Neural cell (in vitro differentiated cells): ENCODE measurements at regions not wholly inside any gene's neighbourhood (a gene's known extent, or its start where the extent isn't known, plus 50 kb on each side); places are given as distances from the start of the nearest gene placed in this dataset.

ENCODE experiments used
- H2AFZ ChIP-seq: fragments of 200-600, 300-800 bp; sonication (generic), shearing (Covaris generic); 2 replicates; pipeline ENCODE4 v1.6.0; 2014; ENCODE audit warnings: low read depth, mild to moderate bottlenecking, antibody characterized with exemption, low read length, moderate library complexity
- H3F3A ChIP-seq: fragments of 200-600 bp; shearing (Covaris generic); 2 replicates; pipeline ENCODE4 v1.6.1; 2016; ENCODE audit warnings: mild to moderate bottlenecking, moderate library complexity, mixed read lengths, antibody characterized with exemption, low read length; ENCODE audit not compliant: insufficient read depth, poor library complexity, severe bottlenecking
- H3K27ac ChIP-seq: fragments of 200-600, 300-800 bp; sonication (generic), shearing (Covaris generic); 2 replicates; pipeline ENCODE4 v1.5.1; 2014; ENCODE audit warnings: mild to moderate bottlenecking, low read length, moderate library complexity
- H3K27me3 ChIP-seq: fragments of 300-800, 200-600 bp; sonication (generic), shearing (Covaris generic); 2 replicates; pipeline ENCODE4 v1.6.0; 2014; ENCODE audit warnings: mild to moderate bottlenecking, low read depth, low read length, moderate library complexity; ENCODE audit not compliant: insufficient read depth
- H3K36me3 ChIP-seq: fragments of 300-800, 200-600 bp; sonication (generic), shearing (Covaris generic); 2 replicates; pipeline ENCODE4 v1.5.1; 2014; ENCODE audit warnings: mild to moderate bottlenecking, antibody characterized with exemption, low read length, moderate library complexity; ENCODE audit not compliant: insufficient read depth
- H3K4me2 ChIP-seq: fragments of 300-800, 200-600 bp; sonication (generic), shearing (Covaris generic); 2 replicates; pipeline ENCODE4 v1.6.0; 2014; ENCODE audit warnings: mild to moderate bottlenecking, low read length
- H3K4me3 ChIP-seq: fragments of 300-800, 200-600 bp; sonication (generic), shearing (Covaris generic); 2 replicates; pipeline ENCODE4 v1.5.1; 2014; ENCODE audit warnings: mild to moderate bottlenecking, low read length, moderate library complexity
- H3K79me2 ChIP-seq: fragments of 200-600 bp; shearing (Covaris generic); replicated peaks from 2 replicates; pipeline ENCODE4 v1.6.0; 2014; ENCODE audit warnings: mild to moderate bottlenecking, low read length, moderate library complexity; ENCODE audit not compliant: insufficient read depth
- H3K9ac ChIP-seq: fragments of 300-800, 200-600 bp; sonication (generic), shearing (Covaris generic); 2 replicates; pipeline ENCODE4 v1.6.1; 2016; ENCODE audit warnings: mild to moderate bottlenecking, low read length, mixed read lengths
- H3K9me2 ChIP-seq: fragments of 200-600 bp; shearing (Covaris generic); 2 replicates; pipeline ENCODE4 v1.6.1; 2016; ENCODE audit warnings: mild to moderate bottlenecking, low read length, mixed read lengths; ENCODE audit not compliant: insufficient read depth
- H3K9me3 ChIP-seq: fragments of 200-600, 300-800 bp; sonication (generic), shearing (Covaris generic); 2 replicates; pipeline ENCODE4 v1.6.1; 2016; ENCODE audit warnings: mild to moderate bottlenecking, mixed run types, low read length, moderate library complexity, mixed read lengths
- H4K20me1 ChIP-seq: fragments of 200-600 bp; shearing (Covaris generic); 2 replicates; pipeline ENCODE4 v1.6.1; 2016; ENCODE audit warnings: mild to moderate bottlenecking, mixed run types; ENCODE audit not compliant: insufficient read depth
- EP300 ChIP-seq: fragments of 450-650 bp; conservative IDR thresholded peaks from 2 replicates; pipeline ENCODE4 v1.6.1; 2014; ENCODE audit warnings: antibody characterized with exemption, mild to moderate bottlenecking, moderate library complexity; ENCODE audit not compliant: poor library complexity, severe bottlenecking
- EZH2 ChIP-seq: fragments of 200-600, 300-800 bp; shearing (Covaris generic), sonication (generic); IDR thresholded peaks from 2 replicates; pipeline ENCODE4 v1.6.1; 2014; ENCODE audit warnings: antibody characterized with exemption, low read length, borderline replicate concordance, mild to moderate bottlenecking; ENCODE audit not compliant: insufficient read depth, poor library complexity, severe bottlenecking
- MXI1 ChIP-seq: fragments of 450-650 bp; conservative IDR thresholded peaks from 2 replicates; pipeline ENCODE4 v1.6.1; 2014; ENCODE audit warnings: antibody characterized with exemption, mild to moderate bottlenecking; ENCODE audit not compliant: poor library complexity, severe bottlenecking
- POLR2AphosphoS5 ChIP-seq: IDR thresholded peaks from 2 replicates; pipeline ENCODE4 v1.6.1; 2012
- RAD21 ChIP-seq: fragments of 450-650 bp; conservative IDR thresholded peaks from 2 replicates; pipeline ENCODE4 v1.6.1; 2014; ENCODE audit warnings: antibody characterized with exemption, mild to moderate bottlenecking, moderate library complexity
- REST ChIP-seq: IDR thresholded peaks from 2 replicates; pipeline ENCODE4 v1.6.1; 2012; ENCODE audit warnings: borderline replicate concordance
- SMC3 ChIP-seq: fragments of 450-650 bp; conservative IDR thresholded peaks from 2 replicates; pipeline ENCODE4 v1.6.1; 2014; ENCODE audit warnings: antibody characterized with exemption, mild to moderate bottlenecking, moderate library complexity; ENCODE audit not compliant: poor library complexity
- TAF1 ChIP-seq: IDR thresholded peaks from 2 replicates; pipeline ENCODE4 v1.6.1; 2012; ENCODE audit warnings: low read depth
- TF ChIP-seq, protein P1 (sequence below): fragments of 450-650 bp; IDR thresholded peaks from 2 replicates; pipeline ENCODE4 v1.5.1; 2014; ENCODE audit warnings: antibody characterized with exemption, mild to moderate bottlenecking, moderate library complexity; ENCODE audit not compliant: poor library complexity, severe bottlenecking

GRCh38 chr2:52084759-52085158 lies 1052.8 kb upstream of the NRXN1 start:
- no peak overlapping the region for H3K27ac ChIP-seq
- no peaks in the 10 kb centered on the region for H3K9me2 ChIP-seq
- H3K79me2 ChIP-seq: no peaks in the 10 kb centered on the region
- TF ChIP-seq POLR2AphosphoS5 (no peak), EZH2 (no peak), EP300 (no peak), REST (no peak)
- no peak overlapping the region for H3K9ac ChIP-seq
- H3F3A ChIP-seq: no peaks in the 10 kb centered on the region
- no peaks in the 10 kb centered on the region for H3K27me3 ChIP-seq
- H3K9me3 ChIP-seq: no peaks in the 10 kb centered on the region
- H2AFZ ChIP-seq: no peak overlapping the region
- no peak overlapping the region for H3K4me3 ChIP-seq
- no peaks in the 10 kb centered on the region for H3K36me3 ChIP-seq
- H3K4me2 ChIP-seq: no peak overlapping the region
- H4K20me1 ChIP-seq: no peaks in the 10 kb centered on the region

GRCh38 chr2:52083214-52083613 lies 1051.3 kb upstream of the NRXN1 start:
- Histone ChIP-seq H2AFZ (no peak overlapping the region), H3K4me3 (no peak overlapping the region), H3K9ac (no peak overlapping the region), H4K20me1 (no peaks in the 10 kb centered on the region), H3K4me2 (no peak overlapping the region), H3K36me3 (no peaks in the 10 kb centered on the region), H3K9me3 (no peaks in the 10 kb centered on the region), H3K9me2 (no peaks in the 10 kb centered on the region), H3F3A (no peaks in the 10 kb centered on the region), H3K27ac (no peak overlapping the region), H3K27me3 (no peaks in the 10 kb centered on the region), H3K79me2 (no peaks in the 10 kb centered on the region)
- TF ChIP-seq POLR2AphosphoS5: no peak
- no peak for TF ChIP-seq EP300
- TF ChIP-seq EZH2: no peak
- no peak for TF ChIP-seq SMC3
- TF ChIP-seq, protein P1, sequence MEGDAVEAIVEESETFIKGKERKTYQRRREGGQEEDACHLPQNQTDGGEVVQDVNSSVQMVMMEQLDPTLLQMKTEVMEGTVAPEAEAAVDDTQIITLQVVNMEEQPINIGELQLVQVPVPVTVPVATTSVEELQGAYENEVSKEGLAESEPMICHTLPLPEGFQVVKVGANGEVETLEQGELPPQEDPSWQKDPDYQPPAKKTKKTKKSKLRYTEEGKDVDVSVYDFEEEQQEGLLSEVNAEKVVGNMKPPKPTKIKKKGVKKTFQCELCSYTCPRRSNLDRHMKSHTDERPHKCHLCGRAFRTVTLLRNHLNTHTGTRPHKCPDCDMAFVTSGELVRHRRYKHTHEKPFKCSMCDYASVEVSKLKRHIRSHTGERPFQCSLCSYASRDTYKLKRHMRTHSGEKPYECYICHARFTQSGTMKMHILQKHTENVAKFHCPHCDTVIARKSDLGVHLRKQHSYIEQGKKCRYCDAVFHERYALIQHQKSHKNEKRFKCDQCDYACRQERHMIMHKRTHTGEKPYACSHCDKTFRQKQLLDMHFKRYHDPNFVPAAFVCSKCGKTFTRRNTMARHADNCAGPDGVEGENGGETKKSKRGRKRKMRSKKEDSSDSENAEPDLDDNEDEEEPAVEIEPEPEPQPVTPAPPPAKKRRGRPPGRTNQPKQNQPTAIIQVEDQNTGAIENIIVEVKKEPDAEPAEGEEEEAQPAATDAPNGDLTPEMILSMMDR: no peak
- no peak for TF ChIP-seq TAF1
- TF ChIP-seq MXI1: no peak
- TF ChIP-seq REST: no peak
- TF ChIP-seq RAD21: no peak
